ENCODE measurements at regions not wholly inside any gene's neighbourhood (a gene's known extent, or its start where the extent isn't known, plus 50 kb on each side); places are given as distances from the start of the nearest gene placed in this dataset.

- intact Hi-C loops (cut with DNase I), result no loop called here
- no peak for DNase-seq
Measured at GRCh38 chr7:12777257-12777656, 89.8 kb downstream of the ARL4A start.

DNA sequence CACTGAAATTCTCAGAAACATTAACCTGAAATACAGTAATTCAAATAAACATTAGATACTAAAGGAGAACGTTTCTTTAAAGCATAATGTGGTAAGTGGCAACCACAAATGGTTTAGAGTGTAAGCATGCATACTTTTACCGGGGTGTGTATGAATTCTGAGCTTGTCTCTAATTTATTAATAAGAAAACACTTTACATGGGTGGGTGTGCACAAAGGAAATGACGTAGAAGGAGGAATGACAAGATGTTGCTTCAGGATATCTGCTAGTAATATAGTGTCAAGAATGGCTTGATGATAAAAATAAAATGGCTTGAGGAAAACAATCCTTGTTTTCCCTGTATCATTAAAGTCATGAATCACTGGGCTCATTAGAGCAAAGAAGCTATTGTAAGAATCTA lies 92.5 kb downstream of the ARL4A start:
- no peak for DNase-seq
- intact Hi-C loops (cut with DNase I), result no loop called here

DNA sequence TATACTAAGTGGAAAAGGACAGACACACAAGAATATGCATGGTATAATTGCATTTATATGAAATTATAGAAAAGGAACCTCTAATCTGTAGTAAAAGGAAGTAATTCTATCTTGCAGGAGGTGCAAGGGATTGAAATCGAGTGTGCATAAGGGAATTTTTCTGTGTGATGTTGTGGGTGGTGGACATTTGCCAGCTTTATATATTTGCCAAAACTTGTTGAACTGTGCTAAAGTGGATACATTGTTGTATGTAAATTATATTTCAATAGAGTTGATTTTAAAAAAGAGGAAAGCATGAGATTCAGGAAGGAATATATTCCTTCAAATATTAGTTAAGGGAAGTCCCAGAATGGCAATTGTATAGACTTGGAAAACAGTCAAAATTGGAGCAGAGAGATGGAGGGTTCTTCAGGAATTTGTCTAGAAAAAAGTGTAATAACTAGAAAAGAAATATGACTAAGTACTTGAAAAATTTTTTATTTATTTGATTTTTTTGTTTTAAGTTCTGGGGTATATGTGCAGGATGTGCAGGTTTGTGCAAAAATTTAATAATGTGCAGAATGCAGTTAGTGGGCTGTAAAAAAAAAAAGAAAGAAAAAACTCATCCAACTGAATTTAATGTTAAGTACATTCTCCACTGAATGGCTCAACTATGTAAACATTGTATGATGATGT lies 96.1 kb downstream of the ARL4A start:
- no peak for DNase-seq
- intact Hi-C loops (cut with DNase I), result no loop called here

DNA sequence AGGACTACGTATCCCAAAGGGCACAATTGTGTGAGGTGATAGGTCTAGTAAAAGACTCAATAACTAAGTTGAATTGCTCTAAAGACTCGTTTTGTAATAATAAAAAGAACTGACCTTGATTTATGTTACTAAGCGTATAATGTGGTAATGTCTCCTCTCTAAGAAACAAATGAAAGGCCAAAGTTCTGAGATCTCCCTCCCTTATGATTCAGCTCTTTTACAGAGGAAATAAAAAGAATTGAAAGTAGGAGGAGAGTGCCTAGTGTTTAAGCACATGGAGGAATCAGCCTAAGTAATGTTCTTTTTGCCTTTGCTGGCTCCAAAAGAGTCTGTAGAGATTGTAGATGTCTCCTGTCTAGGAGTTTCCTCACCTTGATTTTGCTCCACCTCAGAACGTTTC lies 98.0 kb downstream of the ARL4A start:
- DNase-seq, result no peak
- intact Hi-C loops (cut with DNase I), result no loop called here

GRCh38 chr7:12786494-12786893 lies 99.1 kb downstream of the ARL4A start:
- intact Hi-C loops (cut with DNase I), result no loop called here

DNA sequence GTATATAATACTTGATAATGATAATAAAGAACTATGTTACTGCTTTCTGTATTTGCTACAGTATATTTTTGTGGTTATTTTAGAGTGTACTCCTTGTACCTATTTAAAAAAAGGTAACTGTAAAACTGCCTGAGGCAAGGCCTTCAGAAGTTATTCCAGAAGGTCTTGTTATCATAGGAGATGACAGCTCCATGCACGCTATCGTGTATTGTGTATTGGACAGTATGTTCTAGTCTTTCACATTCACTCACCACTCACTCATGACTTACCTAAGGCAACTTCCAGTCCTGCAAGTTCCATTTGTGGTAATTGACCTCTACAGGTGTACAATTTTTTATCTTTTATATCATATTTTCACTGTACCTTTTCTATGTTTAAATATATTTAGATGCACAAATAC lies 100.7 kb downstream of the ARL4A start:
- intact Hi-C loops (cut with DNase I), result no loop called here
- DNase-seq, result no peak

More at GRCh38 chr7:12786494-12786893, 99.1 kb downstream of the ARL4A start:
- DNase-seq, result no peak

DNA sequence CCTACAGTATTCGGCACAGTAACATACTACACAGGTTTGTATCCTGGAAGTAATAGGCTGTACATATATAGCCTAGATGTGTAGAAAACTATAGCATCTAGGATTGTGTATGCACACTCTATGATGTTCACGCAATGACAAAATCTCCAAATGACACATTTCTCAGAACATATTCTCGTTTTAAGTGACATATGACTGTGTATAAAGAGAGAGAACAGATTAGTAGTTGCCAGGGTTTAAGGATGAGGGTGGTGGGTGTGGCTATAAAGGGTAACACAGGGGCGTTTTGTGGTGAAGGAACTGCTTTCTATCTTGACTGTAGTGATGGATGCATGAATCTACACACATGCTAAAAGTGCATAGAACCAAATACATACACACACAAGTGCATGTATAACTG lies 101.2 kb downstream of the ARL4A start:
- intact Hi-C loops (cut with DNase I), result no loop called here
- DNase-seq, result no peak

- intact Hi-C loops (cut with DNase I), result no loop called here
- DNase-seq, result no peak
Measured at GRCh38 chr7:12794722-12795302, 107.4 kb downstream of the ARL4A start.

DNA sequence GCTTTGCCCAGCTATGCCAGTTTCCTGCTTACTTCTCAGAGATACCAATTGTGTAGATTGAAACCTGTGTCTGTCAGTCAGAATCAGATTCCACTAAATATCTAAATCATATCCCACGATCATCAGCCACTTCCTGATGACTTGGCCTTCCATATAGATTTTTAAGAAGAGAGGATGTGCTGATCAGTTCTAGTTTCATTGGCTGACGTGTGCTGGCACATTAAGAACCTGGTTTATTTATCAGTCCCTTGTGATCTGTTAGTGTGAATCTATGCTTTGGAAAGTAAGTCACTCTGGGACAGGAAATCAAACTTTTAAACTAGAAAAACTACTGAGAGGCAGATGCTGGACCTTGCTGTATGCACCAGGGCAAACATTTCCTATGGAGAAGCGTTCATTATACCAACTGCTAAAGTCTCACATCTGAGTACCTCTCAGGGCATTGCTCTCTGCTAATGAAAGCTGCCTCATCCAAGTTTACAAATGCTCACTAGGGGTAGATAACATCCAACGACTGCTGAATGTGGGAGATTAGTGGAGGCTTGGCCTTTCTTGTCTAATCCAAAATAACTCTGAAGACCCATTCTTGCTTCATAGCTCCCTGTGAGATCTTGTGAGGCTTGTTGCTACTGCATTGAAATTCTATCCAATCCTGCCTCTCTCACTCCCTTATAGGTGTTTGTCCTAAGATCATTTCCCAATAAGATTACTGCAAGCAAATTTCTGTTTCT lies 109.1 kb downstream of the ARL4A start:
- intact Hi-C loops (cut with DNase I), result no loop called here
- DNase-seq, result no peak

DNA sequence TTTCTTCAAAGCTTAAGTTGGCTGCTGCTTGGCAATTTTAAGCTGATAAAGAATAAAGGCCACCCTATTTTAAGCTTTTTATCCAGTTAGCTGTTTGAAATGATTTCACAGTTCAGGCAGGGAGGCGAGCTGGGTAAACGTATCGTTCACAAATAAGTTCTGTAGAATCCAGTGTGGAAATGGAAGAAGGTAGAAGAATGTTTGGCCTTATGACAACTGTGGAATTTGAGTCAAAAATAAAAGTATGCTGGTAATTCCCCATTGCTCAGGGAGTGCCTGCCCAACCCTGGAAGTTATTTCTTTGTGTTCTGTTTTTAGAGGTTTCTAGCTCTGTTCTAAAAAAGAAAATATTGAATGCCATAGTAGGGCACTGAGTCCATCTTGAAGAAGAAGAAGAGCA lies 113.1 kb downstream of the ARL4A start:
- intact Hi-C loops (cut with DNase I), result no loop called here
- DNase-seq, result no peak

- DNase-seq, result no peak
- intact Hi-C loops (cut with DNase I), result no loop called here
Measured at GRCh38 chr7:12801107-12801506, 113.7 kb downstream of the ARL4A start.

- no peak for DNase-seq
- intact Hi-C loops (cut with DNase I), result no loop called here
Measured at GRCh38 chr7:12802070-12802469, 114.6 kb downstream of the ARL4A start.

GRCh38 chr7:12803542-12803941 lies 116.1 kb downstream of the ARL4A start:
- no peak for DNase-seq
- intact Hi-C loops (cut with DNase I), result no loop called here

GRCh38 chr7:12805518-12805928 lies 118.1 kb downstream of the ARL4A start:
- intact Hi-C loops (cut with DNase I), result no loop called here
- no peak for DNase-seq

GRCh38 chr7:12805957-12806356 lies 118.5 kb downstream of the ARL4A start:
- no peak for DNase-seq
- intact Hi-C loops (cut with DNase I), result no loop called here

GRCh38 chr7:12809476-12809875 lies 122.0 kb downstream of the ARL4A start:
- intact Hi-C loops (cut with DNase I), result no loop called here
- no peak for DNase-seq

DNA sequence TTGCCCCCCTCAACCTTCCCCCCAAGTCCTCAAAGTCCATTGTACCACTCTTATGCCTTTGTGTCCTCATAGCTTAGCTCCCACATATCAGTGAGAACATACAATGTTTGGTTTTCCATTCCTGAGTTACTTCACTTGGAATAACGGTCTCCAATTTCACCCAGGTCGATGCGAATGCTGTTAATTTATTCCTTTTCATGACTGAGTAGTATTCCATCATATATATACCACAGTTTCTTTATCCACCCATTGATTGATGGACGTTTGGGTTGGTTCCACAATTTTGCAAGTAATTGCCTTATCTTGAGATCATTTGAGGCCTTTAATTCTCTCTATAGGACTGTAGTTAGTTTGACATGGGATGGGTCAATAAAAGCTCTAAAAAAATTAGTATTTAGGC lies 124.7 kb downstream of the ARL4A start:
- DNase-seq, result no peak
- intact Hi-C loops (cut with DNase I), result no loop called here

GRCh38 chr7:12814107-12814506 lies 126.7 kb downstream of the ARL4A start:
- intact Hi-C loops (cut with DNase I), result no loop called here
- DNase-seq, result peak in 4 of 42 donors; percentile 8 to 22 (median 14)

DNA sequence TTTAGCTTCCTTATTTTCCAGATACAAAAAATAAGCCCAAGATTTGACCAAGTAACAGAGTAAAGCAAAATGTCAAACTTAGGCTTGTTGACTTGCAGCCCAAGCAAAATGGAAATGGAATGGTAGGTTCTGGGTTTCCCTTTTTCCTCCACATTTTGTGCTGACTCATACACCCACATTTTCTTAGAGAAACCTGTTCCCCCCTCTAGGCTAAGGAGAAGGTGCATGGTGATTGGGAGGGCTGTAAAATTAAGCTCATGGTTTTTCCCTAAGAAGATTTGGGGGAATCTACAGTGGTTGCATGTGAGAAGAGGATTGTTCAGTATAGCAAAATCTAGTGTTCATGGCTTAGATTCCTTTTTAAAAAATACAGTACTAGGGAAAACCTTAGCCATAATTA lies 127.4 kb downstream of the ARL4A start:
- no peak for DNase-seq
- intact Hi-C loops (cut with DNase I), result no loop called here

DNA sequence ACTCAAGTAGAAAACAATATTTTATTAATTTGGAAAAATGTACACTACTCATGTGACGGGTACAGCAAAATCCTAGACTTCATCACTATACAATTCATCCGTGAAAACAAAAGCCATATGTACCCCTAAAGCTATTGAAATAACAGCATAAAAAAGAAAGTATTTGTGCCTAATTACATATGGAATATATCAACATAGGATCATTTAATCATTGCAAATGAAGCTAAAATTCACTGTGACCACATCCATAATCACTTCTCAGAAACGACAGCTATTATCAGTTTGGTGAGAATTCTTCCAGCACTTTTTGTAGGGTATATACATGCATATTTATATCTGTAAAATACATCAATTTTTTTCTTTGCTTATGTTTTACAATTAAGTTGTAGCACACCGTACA lies 128.0 kb downstream of the ARL4A start:
- DNase-seq, result no peak
- intact Hi-C loops (cut with DNase I), result no loop called here

DNA sequence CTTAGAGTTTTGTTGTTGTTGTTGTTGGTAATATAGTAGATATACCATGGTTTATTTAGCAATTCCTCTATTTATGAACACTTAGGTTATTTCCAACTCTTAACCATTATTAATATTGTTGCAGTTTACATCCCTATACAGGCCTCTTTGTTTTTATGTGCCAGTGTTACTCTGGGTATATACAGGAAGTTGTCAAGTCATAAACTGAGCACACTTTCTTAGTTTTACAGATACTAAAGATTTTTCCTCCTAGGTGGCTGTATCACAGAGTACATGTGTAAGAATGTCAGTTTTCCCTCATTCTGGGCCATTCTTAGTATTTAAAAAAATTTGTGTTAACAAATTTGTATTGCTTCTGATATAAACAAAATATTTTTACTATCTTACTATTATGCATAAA lies 128.4 kb downstream of the ARL4A start:
- intact Hi-C loops (cut with DNase I), result no loop called here

More for the DNA sequence above, 128.4 kb downstream of the ARL4A start:
- no peak for DNase-seq
